AG09309 (cell line): ENCODE measurements at regions not wholly inside any gene's neighbourhood (a gene's known extent, or its start where the extent isn't known, plus 50 kb on each side); places are given as distances from the start of the nearest gene placed in this dataset.
"Not testable (repeated sequence)": the region's sequence is repeated elsewhere in the genome, so short reads cannot be mapped to it uniquely, and the experiment has no call there.

Experiments
- DNase-seq: peaks from one replicate; pipeline ENCODE4 v3.0.0-alpha.2; 2010; ENCODE audit warnings: low read depth
- H3K4me3 ChIP-seq: 2 replicates; pipeline ENCODE4 v1.5.1; 2011; ENCODE audit warnings: mild to moderate bottlenecking, low read depth, low read length, moderate library complexity; ENCODE audit not compliant: control insufficient read depth
- TF ChIP-seq, protein P1 (sequence below): IDR thresholded peaks from 2 replicates; pipeline ENCODE4 v1.5.1; 2011; ENCODE audit warnings: mild to moderate bottlenecking, low read depth, low read length, inconsistent platforms; ENCODE audit not compliant: insufficient read depth, control insufficient read depth; ENCODE audit errors: missing control alignments

GRCh38 chr7:146057958-146058357 lies 58.6 kb upstream of the CNTNAP2 start:
- no peak overlapping the region for H3K4me3 ChIP-seq
- TF ChIP-seq, protein P1, sequence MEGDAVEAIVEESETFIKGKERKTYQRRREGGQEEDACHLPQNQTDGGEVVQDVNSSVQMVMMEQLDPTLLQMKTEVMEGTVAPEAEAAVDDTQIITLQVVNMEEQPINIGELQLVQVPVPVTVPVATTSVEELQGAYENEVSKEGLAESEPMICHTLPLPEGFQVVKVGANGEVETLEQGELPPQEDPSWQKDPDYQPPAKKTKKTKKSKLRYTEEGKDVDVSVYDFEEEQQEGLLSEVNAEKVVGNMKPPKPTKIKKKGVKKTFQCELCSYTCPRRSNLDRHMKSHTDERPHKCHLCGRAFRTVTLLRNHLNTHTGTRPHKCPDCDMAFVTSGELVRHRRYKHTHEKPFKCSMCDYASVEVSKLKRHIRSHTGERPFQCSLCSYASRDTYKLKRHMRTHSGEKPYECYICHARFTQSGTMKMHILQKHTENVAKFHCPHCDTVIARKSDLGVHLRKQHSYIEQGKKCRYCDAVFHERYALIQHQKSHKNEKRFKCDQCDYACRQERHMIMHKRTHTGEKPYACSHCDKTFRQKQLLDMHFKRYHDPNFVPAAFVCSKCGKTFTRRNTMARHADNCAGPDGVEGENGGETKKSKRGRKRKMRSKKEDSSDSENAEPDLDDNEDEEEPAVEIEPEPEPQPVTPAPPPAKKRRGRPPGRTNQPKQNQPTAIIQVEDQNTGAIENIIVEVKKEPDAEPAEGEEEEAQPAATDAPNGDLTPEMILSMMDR, result no peak
- no peak for DNase-seq

DNA sequence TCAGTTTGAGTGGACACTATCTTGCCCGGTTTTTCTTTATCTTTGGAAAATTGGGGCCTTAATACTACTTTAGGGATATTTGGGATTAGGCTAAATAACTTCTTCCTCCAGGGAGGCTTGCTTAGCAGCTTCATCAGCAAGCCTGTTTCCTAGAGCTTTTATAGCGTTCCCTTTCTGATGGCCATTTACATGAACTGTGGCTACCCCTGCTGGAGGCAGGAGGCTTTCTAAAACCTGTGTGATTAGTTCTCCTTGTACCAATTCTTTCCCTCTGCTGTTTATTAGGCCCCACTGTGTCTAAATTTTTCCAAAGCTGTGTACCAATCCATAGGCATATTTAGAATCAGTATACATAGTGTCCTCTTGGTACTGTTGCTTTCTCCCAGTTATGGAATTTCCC lies 61.7 kb upstream of the CNTNAP2 start:
- no peak overlapping the region for H3K4me3 ChIP-seq
- TF ChIP-seq, protein P1, result no peak
- no peak for DNase-seq

DNA sequence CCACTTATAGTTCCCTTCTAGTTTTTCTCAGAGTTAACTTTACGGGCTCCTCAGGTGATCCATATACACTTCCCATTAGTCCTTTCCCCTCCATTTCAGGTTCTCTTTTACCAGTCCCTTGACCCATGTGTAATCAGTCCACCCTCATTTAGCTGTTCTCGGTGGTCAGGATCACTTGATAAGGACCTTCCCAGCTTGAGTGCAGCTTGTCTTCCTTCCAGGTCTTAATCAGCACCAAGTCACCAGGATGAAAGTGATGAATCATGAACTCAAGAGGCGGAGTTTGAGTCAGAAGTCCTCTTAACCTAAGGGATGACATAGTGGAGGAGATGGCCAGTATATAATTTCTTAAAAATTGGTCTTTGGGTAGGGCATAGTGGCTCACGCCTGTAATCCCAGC lies 63.1 kb upstream of the CNTNAP2 start:
- H3K4me3 ChIP-seq, result no peak overlapping the region
- no peak for DNase-seq
- TF ChIP-seq, protein P1, result no peak

DNA sequence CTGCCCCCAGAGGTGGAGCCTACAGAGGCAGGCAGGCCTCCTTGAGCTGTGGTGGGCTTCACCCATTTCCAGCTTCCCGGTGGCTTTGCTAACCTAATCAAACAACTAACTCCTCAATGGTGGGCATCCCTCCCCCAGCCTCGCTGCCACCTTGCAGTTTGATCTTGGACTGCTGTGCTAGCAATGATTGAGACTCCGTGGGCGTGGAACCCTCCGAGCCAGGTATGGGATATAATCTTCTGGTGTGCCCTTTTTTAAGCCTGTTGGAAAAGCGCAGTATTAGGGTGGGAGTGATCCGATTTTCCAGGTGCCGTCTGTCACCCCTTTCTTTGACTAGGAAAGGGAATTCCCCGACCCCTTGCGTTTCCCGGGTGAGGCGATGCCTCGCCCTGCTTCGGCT lies 73.3 kb upstream of the CNTNAP2 start:
- H3K4me3 ChIP-seq, DNase-seq: not testable (repeated sequence)

DNA sequence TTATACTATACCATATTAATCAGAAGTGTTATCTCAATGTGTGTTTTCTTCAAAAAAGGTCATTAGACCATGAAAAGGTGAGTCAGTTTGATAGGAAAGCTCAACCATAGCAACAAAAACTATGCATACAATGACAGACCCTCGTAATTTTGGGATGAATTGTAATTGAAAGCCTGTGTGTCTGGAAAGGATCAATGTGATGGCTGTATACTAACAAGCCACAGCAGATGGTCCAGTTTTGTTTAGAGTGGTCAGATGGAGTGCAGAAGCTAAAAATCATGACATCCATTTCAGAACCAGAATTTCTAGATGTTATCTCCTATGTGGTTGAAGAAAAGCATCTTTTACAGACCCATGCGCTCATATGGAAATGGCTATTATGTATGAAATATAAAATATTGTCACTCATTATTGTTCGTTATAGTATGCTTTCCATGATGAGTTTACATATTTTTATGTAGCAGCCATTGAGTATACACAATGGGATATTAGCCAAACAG lies 88.3 kb upstream of the CNTNAP2 start:
- TF ChIP-seq, protein P1, result no peak
- H3K4me3 ChIP-seq, result no peak overlapping the region
- no peak for DNase-seq

DNA sequence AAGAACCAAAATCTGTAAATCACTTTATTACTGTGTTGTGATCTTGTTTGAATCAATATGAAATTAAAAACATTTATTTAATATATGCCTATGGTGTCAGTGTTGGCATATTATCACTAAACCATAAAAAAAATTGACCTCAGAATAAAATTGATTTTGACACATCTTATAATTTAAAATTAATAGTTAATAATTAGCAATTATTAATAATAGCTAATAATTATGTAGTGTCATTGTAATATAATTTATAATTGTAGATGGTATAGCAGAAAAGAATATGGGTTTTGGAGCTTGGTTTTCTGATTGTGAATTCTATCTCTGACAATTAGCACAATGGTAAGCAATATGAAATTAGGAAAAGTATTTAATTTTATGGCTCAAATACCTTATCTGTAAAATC lies 89.4 kb upstream of the CNTNAP2 start:
- no peak overlapping the region for H3K4me3 ChIP-seq
- TF ChIP-seq, protein P1, result no peak
- no peak for DNase-seq

GRCh38 chr7:146022776-146023175 lies 93.8 kb upstream of the CNTNAP2 start:
- no peak for DNase-seq
- no peak overlapping the region for H3K4me3 ChIP-seq
- TF ChIP-seq, protein P1, result no peak

DNA sequence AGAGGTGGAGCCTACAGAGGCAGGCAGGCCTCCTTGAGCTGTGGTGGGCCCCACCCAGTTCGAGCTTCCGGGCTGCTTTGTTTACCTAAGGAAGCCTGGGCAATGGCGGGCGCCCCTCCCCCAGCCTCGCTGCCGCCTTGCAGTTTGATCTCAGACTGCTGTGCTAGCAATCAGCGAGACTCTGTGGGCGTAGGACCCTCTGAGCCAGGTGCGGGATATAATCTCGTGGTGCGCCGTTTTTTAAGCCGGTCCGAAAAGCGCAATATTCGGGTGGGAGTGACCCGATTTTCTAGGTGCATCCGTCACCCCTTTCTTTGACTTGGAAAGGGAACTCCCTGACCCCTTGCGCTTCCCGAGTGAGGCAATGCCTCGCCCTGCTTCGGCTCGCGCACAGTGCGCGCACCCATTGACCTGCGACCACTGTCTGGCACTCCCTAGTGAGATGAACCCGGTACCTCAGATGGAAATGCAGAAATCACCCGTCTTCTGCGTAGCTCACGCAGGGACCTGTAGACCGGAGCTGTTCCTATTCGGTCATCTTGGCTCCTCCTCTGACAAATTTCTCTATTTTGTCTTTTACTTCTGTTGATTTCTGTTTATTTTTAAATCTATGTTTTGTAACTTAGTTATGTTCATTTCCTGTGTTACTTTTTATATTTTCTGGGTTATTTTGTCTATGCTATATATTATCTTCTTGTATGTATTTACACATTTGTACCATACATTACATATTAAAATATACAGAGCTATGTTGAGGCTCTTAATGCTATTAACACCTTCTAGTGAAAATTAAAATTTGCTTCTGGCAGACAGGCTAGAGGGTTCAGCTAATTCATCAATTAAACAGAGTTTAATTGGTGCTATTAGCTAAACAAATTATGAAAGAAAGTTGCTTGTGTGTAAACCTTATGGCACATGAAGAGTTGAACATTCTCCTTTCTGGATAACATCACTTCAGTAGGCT lies 97.3 kb upstream of the CNTNAP2 start:
- not testable (repeated sequence) for DNase-seq, H3K4me3 ChIP-seq

GRCh38 chr7:146017366-146017765 lies 99.2 kb upstream of the CNTNAP2 start:
- DNase-seq, H3K4me3 ChIP-seq: not testable (repeated sequence)

DNA sequence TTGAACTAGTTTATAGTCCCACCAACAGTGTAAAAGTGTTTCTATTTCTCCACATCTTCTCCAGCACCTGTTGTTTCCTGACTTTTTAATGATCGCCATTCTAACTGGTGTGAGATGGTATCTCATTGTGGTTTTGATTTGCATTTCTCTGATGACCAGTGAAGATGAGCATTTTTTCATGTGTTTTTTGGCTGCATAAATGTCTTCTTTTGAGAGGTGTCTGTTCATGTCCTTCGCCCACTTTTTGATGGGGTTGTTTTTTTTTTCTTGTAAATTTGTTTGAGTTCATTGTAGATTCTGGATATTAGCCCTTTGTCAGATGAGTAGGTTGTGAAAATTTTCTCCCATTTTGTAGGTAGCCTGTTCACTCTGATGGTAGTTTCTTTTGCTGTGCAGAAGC lies 102.4 kb upstream of the CNTNAP2 start:
- H3K4me3 ChIP-seq, DNase-seq: not testable (repeated sequence)
